ENCODE measurements at regions not wholly inside any gene's neighbourhood (a gene's known extent, or its start where the extent isn't known, plus 50 kb on each side); places are given as distances from the start of the nearest gene placed in this dataset.

GRCh38 chr14:53306911-53307310 is 153.8 kb upstream of the DDHD1 start:
- no peak for FAIRE-seq

More at GRCh38 chr14:53306911-53307310, 153.8 kb upstream of the DDHD1 start:
- Histone ChIP-seq H2AFZ (ENCODE audit: low read length) (no peak overlapping the region), H3K27ac (ENCODE audit: low read depth, low read length) (no peak overlapping the region), H3K14ac (ENCODE audit: insufficient read length) (no peak overlapping the region), H3K9ac (replicated peaks in 1 of 4; ENCODE audit: extremely low read depth in 1 of 4, low read depth in 3 of 4, low read length in 3 of 4) (no peak overlapping the region), H3K36me3 (ENCODE audit: control insufficient read depth in 2 of 4, insufficient read depth in 4 of 4, low read length in 3 of 4) (no peaks in the 10 kb centered on the region), H4K20me1 (replicated peaks in 1 of 2; ENCODE audit: control insufficient read depth in 1 of 2, insufficient read depth in 2 of 2, low read length in 2 of 2) (no peaks in the 10 kb centered on the region), H4K91ac (replicated peaks; ENCODE audit: insufficient read length, low read length) (no peak overlapping the region), H2BK20ac (ENCODE audit: low read length) (no peak overlapping the region), H3K27me3 (replicated peaks in 1 of 4; ENCODE audit: control insufficient read depth in 3 of 4, extremely low read depth in 1 of 4, insufficient read depth in 3 of 4, low read length in 3 of 4) (no peaks in the 10 kb centered on the region), H3K79me1 (ENCODE audit: low read depth, low read length) (no peaks in the 10 kb centered on the region), H3K4me2 (ENCODE audit: insufficient read depth in 1 of 2, low read depth in 2 of 2, low read length in 2 of 2) (no peak overlapping the region), H3K23me2 (ENCODE audit: low read depth, low read length) (no peaks in the 10 kb centered on the region), H2BK15ac (ENCODE audit: low read length) (no peak overlapping the region), H3K4me1 (replicated peaks in 1 of 4; ENCODE audit: control insufficient read depth in 3 of 4, insufficient read depth in 4 of 4, low read length in 3 of 4) (no peaks in the 10 kb centered on the region), H4K8ac (ENCODE audit: extremely low read depth, insufficient read depth, low read length) (no peak overlapping the region), H3K4me3 (ENCODE audit: extremely low read depth in 1 of 4, insufficient read depth in 2 of 4, low read depth in 3 of 4, low read length in 4 of 4) (no peak overlapping the region), H2BK120ac (replicated peaks; ENCODE audit: low read depth, low read length) (no peak overlapping the region), H2AK5ac (ENCODE audit: low read depth, low read length) (no peak overlapping the region), H3K23ac (ENCODE audit: insufficient read length) (no peak overlapping the region), H4K5ac (ENCODE audit: insufficient read length, low read depth, low read length) (no peak overlapping the region), H3K56ac (replicated peaks; ENCODE audit: insufficient read length, low read depth, low read length) (no peak overlapping the region), H2BK5ac (ENCODE audit: low read depth, low read length) (no peak overlapping the region), H3K18ac (ENCODE audit: extremely low read depth, low read length) (no peak overlapping the region), H2BK12ac (ENCODE audit: low read depth, low read length) (no peak overlapping the region), H3K4ac (replicated peaks; ENCODE audit: insufficient read length, low read depth, low read length) (no peak overlapping the region), H3K9me3 (ENCODE audit: insufficient read depth in 2 of 2, low read depth in 1 of 2, low read length in 1 of 2) (no peaks in the 10 kb centered on the region; a peak in 1 of 4 replicates), H3K79me2 (ENCODE audit: control insufficient read depth in 1 of 2, insufficient read depth in 2 of 2, low read length in 2 of 2) (no peaks in the 10 kb centered on the region)
- ChIA-PET POLR2A (ENCODE audit: partially characterized antibody) (interaction anchor here (1.5 kb wide), 1 partner anchor 49 kb away, joined by 6 read pairs; no protein-coding TSS in a partner anchor), CTCF (ENCODE audit: partially characterized antibody) (interaction anchor here (0.5 to 4.8 kb wide), 21 partner anchors 9 to 850 kb away, joined by 3 to 49 read pairs (median 4); no protein-coding TSS in a partner anchor)
- TF ChIP-seq JUN (IDR thresholded peaks at IDR 0.05; ENCODE audit: low read depth, low read length): no peak
- TF ChIP-seq POLR2AphosphoS5 (IDR thresholded peaks at IDR 0.05; ENCODE audit: low read depth, low read length): no peak
- no peak for TF ChIP-seq SRF (IDR thresholded peaks at IDR 0.05; ENCODE audit: low read depth, low read length)
- TF ChIP-seq RBBP5 (IDR thresholded peaks at IDR 0.05; ENCODE audit: borderline replicate concordance, low read depth, low read length): no peak
- no peak for TF ChIP-seq TEAD4 (IDR thresholded peaks at IDR 0.05; ENCODE audit: low read depth, low read length)
- no peak for TF ChIP-seq BCL11A (IDR thresholded peaks at IDR 0.05; ENCODE audit: low read depth in 2 of 2, low read length in 2 of 2)
- TF ChIP-seq EZH2 (IDR thresholded peaks at IDR 0.05; ENCODE audit: low read depth, low read length, severe bottlenecking): no peak
- TF ChIP-seq KDM4A (IDR thresholded peaks at IDR 0.05; ENCODE audit: low read depth, low read length, severe bottlenecking): no peak
- TF ChIP-seq POLR2A (IDR thresholded peaks at IDR 0.05; ENCODE audit: control extremely low read depth in 1 of 2, low read depth in 2 of 2, low read length in 2 of 2): no peak
- no peak for TF ChIP-seq POU5F1 (IDR thresholded peaks at IDR 0.05; ENCODE audit: low read depth, low read length)
- TF ChIP-seq CHD1 (IDR thresholded peaks at IDR 0.05; ENCODE audit: low read depth, low read length): no peak
- DNase-seq (ENCODE audit: low read depth in 1 of 2, low spot score in 2 of 2): no peak
- WGBS, 2 experiments (ENCODE audit: extremely low coverage in 1 of 2, insufficient coverage in 1 of 2, insufficient read length in 1 of 2, insufficient replicate concordance in 2 of 2, low coverage in 1 of 2, low lambda C conversion rate in 2 of 2, missing lambda C conversion rate in 1 of 2): 100% methylated on average over 3 of the region's 3 CpGs; no CpG with 5 or more reads in 1 of the 2 experiments

Data from H1 (cell line).